ENCODE measurements at regions not wholly inside any gene's neighbourhood (a gene's known extent, or its start where the extent isn't known, plus 50 kb on each side); places are given as distances from the start of the nearest gene placed in this dataset.
A peak's percentile ranks its signal among the peaks of the same experiment; 100 is the strongest.
"Not testable (repeated sequence)": the region's sequence is repeated elsewhere in the genome, so short reads cannot be mapped to it uniquely, and the experiment has no call there.

- H3K27ac Mint-ChIP-seq: no peak overlapping the region
- ATAC-seq (no peak), DNase-seq (no peak)
- no peaks in the 10 kb centered on the region for H3K4me1 Mint-ChIP-seq
- H3K9me3 Mint-ChIP-seq: peaks cover 4 to 9% of the 10 kb centered on the region in 2 donors
- H3K27me3 Mint-ChIP-seq: no peaks in the 10 kb centered on the region
- H3K4me3 Mint-ChIP-seq: no peak overlapping the region
Observed at GRCh38 chr4:65265526-65265925, 404.8 kb downstream of the EPHA5 start.

- Mint-ChIP-seq H3K9me3 (no peaks in the 10 kb centered on the region), H3K4me1 (no peaks in the 10 kb centered on the region), H3K27ac (no peak overlapping the region), H3K4me3 (no peak overlapping the region), H3K27me3 (no peaks in the 10 kb centered on the region)
- no peak for ATAC-seq
- DNase-seq: no peak
Observed at GRCh38 chr4:65259296-65259695, 411.0 kb downstream of the EPHA5 start.

GRCh38 chr4:65250916-65251315 is 419.4 kb downstream of the EPHA5 start:
- H3K4me3 Mint-ChIP-seq: no peak overlapping the region
- no peaks in the 10 kb centered on the region for H3K9me3 Mint-ChIP-seq
- H3K27ac Mint-ChIP-seq: no peak overlapping the region
- ATAC-seq (no peak), DNase-seq (no peak)
- H3K27me3 Mint-ChIP-seq: no peaks in the 10 kb centered on the region
- H3K4me1 Mint-ChIP-seq: no peaks in the 10 kb centered on the region

- no peaks in the 10 kb centered on the region for H3K27me3 Mint-ChIP-seq
- H3K9me3 Mint-ChIP-seq: peaks cover 0 to 2% of the 10 kb centered on the region in 2 donors
- no peak for DNase-seq
- H3K4me3 Mint-ChIP-seq: no peak overlapping the region
- no peak for ATAC-seq
- no peak overlapping the region for H3K27ac Mint-ChIP-seq
- no peaks in the 10 kb centered on the region for H3K4me1 Mint-ChIP-seq
Observed at GRCh38 chr4:65249111-65249510, 421.2 kb downstream of the EPHA5 start.

- Mint-ChIP-seq H3K27ac (no peak overlapping the region), H3K9me3 (peaks cover 0 to 7% of the 10 kb centered on the region in 2 donors), H3K4me1 (no peaks in the 10 kb centered on the region), H3K27me3 (no peaks in the 10 kb centered on the region), H3K4me3 (no peak overlapping the region)
- no peak for ATAC-seq
- DNase-seq: no peak
Observed at GRCh38 chr4:65242156-65242846, 428.0 kb downstream of the EPHA5 start.

- no peak overlapping the region for H3K4me3 Mint-ChIP-seq
- no peaks in the 10 kb centered on the region for H3K27me3 Mint-ChIP-seq
- DNase-seq (no peak), ATAC-seq (no peak)
- no peak overlapping the region for H3K27ac Mint-ChIP-seq
- no peaks in the 10 kb centered on the region for H3K4me1 Mint-ChIP-seq
- peaks cover 5 to 7% of the 10 kb centered on the region in 2 donors for H3K9me3 Mint-ChIP-seq
Observed at GRCh38 chr4:65241257-65241997, 428.9 kb downstream of the EPHA5 start.

GRCh38 chr4:65234061-65234460 is 436.2 kb downstream of the EPHA5 start:
- Mint-ChIP-seq H3K27ac (no peak overlapping the region), H3K9me3 (peaks cover 0 to 16% of the 10 kb centered on the region in 2 donors), H3K27me3 (no peaks in the 10 kb centered on the region), H3K4me1 (no peaks in the 10 kb centered on the region), H3K4me3 (no peak overlapping the region)
- ATAC-seq (no peak), DNase-seq (no peak)

- DNase-seq (no peak), ATAC-seq (no peak)
- Mint-ChIP-seq H3K27ac (no peak overlapping the region), H3K27me3 (no peaks in the 10 kb centered on the region), H3K4me1 (no peaks in the 10 kb centered on the region), H3K9me3 (peaks cover 0 to under 1% of the 10 kb centered on the region in 2 donors), H3K4me3 (no peak overlapping the region)
Observed at GRCh38 chr4:65227628-65228027, 442.7 kb downstream of the EPHA5 start.

- Mint-ChIP-seq H3K4me3 (no peak overlapping the region), H3K4me1 (no peaks in the 10 kb centered on the region), H3K9me3 (peaks cover 0 to 5% of the 10 kb centered on the region in 2 donors), H3K27me3 (no peaks in the 10 kb centered on the region), H3K27ac (no peak overlapping the region)
- no peak for DNase-seq
- ATAC-seq: no peak
Observed at GRCh38 chr4:65223601-65224000, 446.7 kb downstream of the EPHA5 start.

GRCh38 chr4:65223074-65223473 is 447.2 kb downstream of the EPHA5 start:
- H3K27ac Mint-ChIP-seq, H3K27me3 Mint-ChIP-seq, H3K4me3 Mint-ChIP-seq, H3K4me1 Mint-ChIP-seq, ATAC-seq, H3K9me3 Mint-ChIP-seq, DNase-seq: not testable (repeated sequence)

GRCh38 chr4:65217179-65217578 is 453.1 kb downstream of the EPHA5 start:
- Mint-ChIP-seq H3K9me3 (peaks cover under 1 to 11% of the 10 kb centered on the region in 2 donors), H3K27ac (no peak overlapping the region), H3K4me1 (no peaks in the 10 kb centered on the region), H3K27me3 (no peaks in the 10 kb centered on the region), H3K4me3 (no peak overlapping the region)
- DNase-seq (no peak), ATAC-seq (no peak)

- no peaks in the 10 kb centered on the region for H3K4me1 Mint-ChIP-seq
- H3K27ac Mint-ChIP-seq: no peak overlapping the region
- ATAC-seq (no peak), DNase-seq (no peak)
- H3K27me3 Mint-ChIP-seq: no peaks in the 10 kb centered on the region
- H3K4me3 Mint-ChIP-seq: no peak overlapping the region
- H3K9me3 Mint-ChIP-seq: peaks cover 0 to 10% of the 10 kb centered on the region in 2 donors
Observed at GRCh38 chr4:65202853-65203236, 467.4 kb downstream of the EPHA5 start.

- H3K4me3 Mint-ChIP-seq: no peak overlapping the region
Observed at GRCh38 chr4:65202165-65202852, 468.0 kb downstream of the EPHA5 start.

GRCh38 chr4:65195666-65196065 is 474.6 kb downstream of the EPHA5 start:
- Mint-ChIP-seq H3K27ac (no peak overlapping the region), H3K27me3 (no peaks in the 10 kb centered on the region), H3K4me3 (no peak overlapping the region), H3K9me3 (peaks cover 0 to 5% of the 10 kb centered on the region in 2 donors), H3K4me1 (no peaks in the 10 kb centered on the region)
- ATAC-seq (no peak), DNase-seq (no peak)

More at GRCh38 chr4:65202165-65202852, 468.0 kb downstream of the EPHA5 start:
- Mint-ChIP-seq H3K9me3 (peaks cover 0 to 13% of the 10 kb centered on the region in 2 donors), H3K27ac (no peak overlapping the region), H3K4me1 (no peaks in the 10 kb centered on the region), H3K27me3 (no peaks in the 10 kb centered on the region)
- ATAC-seq (no peak), DNase-seq (no peak)

- peaks cover 0 to 5% of the 10 kb centered on the region in 2 donors for H3K9me3 Mint-ChIP-seq
- no peaks in the 10 kb centered on the region for H3K4me1 Mint-ChIP-seq
- H3K27ac Mint-ChIP-seq: peak overlapping the region in 1 of 2 donors; percentile 27
- no peak overlapping the region for H3K4me3 Mint-ChIP-seq
- ATAC-seq: no peak
- no peaks in the 10 kb centered on the region for H3K27me3 Mint-ChIP-seq
- no peak for DNase-seq
Observed at GRCh38 chr4:65195002-65195401, 475.3 kb downstream of the EPHA5 start.

GRCh38 chr4:65193985-65194384 is 476.3 kb downstream of the EPHA5 start:
- DNase-seq (no peak), ATAC-seq (no peak)
- Mint-ChIP-seq H3K27me3 (no peaks in the 10 kb centered on the region), H3K9me3 (peaks cover 0 to 5% of the 10 kb centered on the region in 2 donors), H3K27ac (no peak overlapping the region), H3K4me3 (no peak overlapping the region), H3K4me1 (no peaks in the 10 kb centered on the region)

All from stimulated activated naive CD8-positive, alpha-beta T cell treated with anti-CD3 and anti-CD28 coated beads, Interleukin-15, amount 100 ng/mL, for 72 hours (primary cell).